Activated T-cell treated with anti-CD3 and anti-CD28 coated beads, Interleukin-2, amount 50 U/mL, for 72 hours (primary cell): ENCODE measurements at regions not wholly inside any gene's neighbourhood (a gene's known extent, or its start where the extent isn't known, plus 50 kb on each side); places are given as distances from the start of the nearest gene placed in this dataset.
A peak's percentile ranks its signal among the peaks of the same experiment; 100 is the strongest.

Experiments used
- ATAC-seq, 2 donors: fragments of 150-1000 bp; cut with Tn5 transposase; replicated peaks in 1 of 2; 2 replicates each; pipeline ENCODE4 v1.10.0; 2021; ENCODE audit warnings: moderate library complexity in 2 of 2, mild to moderate bottlenecking in 1 of 2
- DNase-seq, 2 donors: peaks; one replicate each; pipeline ENCODE4 v3.0.0; 2021 to 2022; ENCODE audit warnings: mixed read lengths in 1 of 2
- H3K27ac Mint-ChIP-seq: one replicate; pipeline ENCODE4 v1.8.0; 2022; ENCODE audit warnings: mild to moderate bottlenecking, moderate library complexity, mixed read lengths
- H3K27me3 Mint-ChIP-seq: one replicate; pipeline ENCODE4 v1.8.0; 2022; ENCODE audit warnings: low read depth, mixed read lengths
- H3K36me3 Mint-ChIP-seq, 2 donors: one replicate each; pipeline ENCODE4 v1.8.0; 2022; ENCODE audit warnings: mixed read lengths in 2 of 2, mild to moderate bottlenecking in 1 of 2; ENCODE audit not compliant: insufficient read depth in 2 of 2
- H3K4me1 Mint-ChIP-seq: one replicate; pipeline ENCODE4 v1.8.0; 2022; ENCODE audit warnings: low read depth, mixed read lengths
- H3K4me3 Mint-ChIP-seq, 2 donors: one replicate each; pipeline ENCODE4 v1.8.0; 2022; ENCODE audit warnings: mild to moderate bottlenecking in 2 of 2, mixed read lengths in 2 of 2, moderate library complexity in 2 of 2
- H3K9me3 Mint-ChIP-seq, 2 donors: one replicate each; pipeline ENCODE4 v1.8.0; 2022; ENCODE audit warnings: mixed read lengths in 2 of 2

DNA sequence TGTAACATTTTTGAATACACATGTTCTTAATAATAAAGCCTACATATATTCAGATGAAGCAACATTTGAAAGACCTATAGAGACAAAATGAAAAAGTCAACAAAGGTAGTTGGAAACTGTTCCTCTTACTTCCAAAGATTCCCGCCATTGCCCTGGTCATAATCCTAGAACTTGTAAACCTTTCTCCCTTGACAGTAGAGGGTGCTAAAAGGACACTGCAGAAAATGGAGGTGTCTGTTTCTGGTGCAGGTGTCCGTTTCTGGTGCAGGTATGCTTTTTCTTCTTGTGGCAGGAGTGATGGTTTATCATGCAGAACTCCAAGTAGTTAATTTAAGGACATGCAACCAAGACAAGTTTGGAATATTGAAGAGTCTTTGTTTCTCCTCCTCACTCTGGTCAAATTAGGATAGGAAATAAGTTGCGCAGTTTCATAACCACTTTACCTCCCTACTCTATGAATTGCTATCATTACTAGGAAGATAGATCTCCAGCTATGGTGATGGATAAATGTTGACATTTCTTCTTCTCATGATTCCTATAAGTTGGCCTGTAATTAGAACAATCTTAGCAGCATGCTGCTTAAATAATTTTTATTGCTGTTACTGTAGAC is 56.0 kb upstream of the FAM174A start:
- Mint-ChIP-seq H3K27ac (no peak overlapping the region), H3K27me3 (no peaks in the 10 kb centered on the region), H3K9me3 (no peaks in the 10 kb centered on the region), H3K36me3 (no peaks in the 10 kb centered on the region), H3K4me3 (no peak overlapping the region), H3K4me1 (no peaks in the 10 kb centered on the region)
- ATAC-seq (no peak), DNase-seq (no peak)

DNA sequence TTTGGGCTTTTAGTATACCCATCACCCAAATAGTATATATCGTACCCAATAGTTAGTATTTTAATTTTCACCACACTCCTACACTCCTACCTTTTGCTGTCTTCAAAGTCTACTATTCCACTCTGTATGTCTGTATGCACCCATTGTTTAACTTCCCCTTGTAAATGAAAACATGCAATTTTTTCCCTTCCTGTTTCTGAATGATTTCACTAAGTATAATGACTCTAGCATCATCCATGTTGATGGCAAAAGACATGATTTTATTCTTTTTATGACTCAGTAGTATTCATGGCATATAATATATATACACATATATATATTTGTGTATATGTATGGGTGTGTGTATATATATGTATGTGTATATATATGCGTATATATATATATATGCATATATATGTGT is 63.1 kb upstream of the FAM174A start:
- Mint-ChIP-seq H3K27ac (no peak overlapping the region), H3K4me1 (no peaks in the 10 kb centered on the region), H3K4me3 (no peak overlapping the region), H3K9me3 (no peaks in the 10 kb centered on the region), H3K27me3 (peaks cover 9% of the 10 kb centered on the region), H3K36me3 (no peaks in the 10 kb centered on the region)
- ATAC-seq: no peak
- no peak for DNase-seq

DNA sequence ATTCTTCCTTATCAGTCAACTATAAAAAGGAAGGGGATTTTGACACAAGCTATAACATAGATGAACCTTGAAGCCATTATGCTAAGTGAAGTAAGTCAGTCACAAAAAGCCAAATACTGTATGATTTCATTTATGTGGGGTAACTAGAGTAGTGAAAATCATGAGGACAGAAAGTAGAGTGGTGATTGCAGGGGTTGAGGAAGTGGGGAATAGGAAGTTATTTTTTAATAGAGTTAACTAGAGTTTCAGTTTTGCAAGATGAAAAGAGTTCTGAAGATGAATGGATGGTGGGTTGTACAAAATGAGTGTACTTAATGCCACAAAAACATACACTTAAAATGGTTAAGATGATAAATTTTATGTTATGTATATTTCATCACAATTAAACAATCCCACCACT is 65.4 kb upstream of the FAM174A start:
- DNase-seq (no peak), ATAC-seq (no peak)
- Mint-ChIP-seq H3K36me3 (no peaks in the 10 kb centered on the region), H3K9me3 (no peaks in the 10 kb centered on the region), H3K4me3 (no peak overlapping the region), H3K27me3 (peaks cover 9% of the 10 kb centered on the region), H3K4me1 (no peaks in the 10 kb centered on the region), H3K27ac (no peak overlapping the region)

GRCh38 chr5:100464418-100464817 is 70.8 kb upstream of the FAM174A start:
- Mint-ChIP-seq H3K27me3 (peaks cover 9% of the 10 kb centered on the region), H3K4me1 (no peaks in the 10 kb centered on the region), H3K9me3 (peaks cover 0 to 3% of the 10 kb centered on the region in 2 donors), H3K27ac (no peak overlapping the region), H3K36me3 (peaks cover 0 to 3% of the 10 kb centered on the region in 2 donors), H3K4me3 (no peak overlapping the region)
- ATAC-seq (no peak), DNase-seq (no peak)

- Mint-ChIP-seq H3K27me3 (no peaks in the 10 kb centered on the region), H3K4me1 (no peaks in the 10 kb centered on the region), H3K27ac (no peak overlapping the region), H3K36me3 (peaks cover 0 to 3% of the 10 kb centered on the region in 2 donors), H3K9me3 (peaks cover 0 to 4% of the 10 kb centered on the region in 2 donors), H3K4me3 (no peak overlapping the region)
- no peak for DNase-seq
- no peak for ATAC-seq
Observed at GRCh38 chr5:100456615-100457014, 78.6 kb upstream of the FAM174A start.

GRCh38 chr5:100452126-100452525 is 83.0 kb upstream of the FAM174A start:
- no peaks in the 10 kb centered on the region for H3K36me3 Mint-ChIP-seq
- H3K27me3 Mint-ChIP-seq: no peaks in the 10 kb centered on the region
- H3K4me3 Mint-ChIP-seq: no peak overlapping the region
- no peaks in the 10 kb centered on the region for H3K4me1 Mint-ChIP-seq
- DNase-seq: no peak
- no peak for ATAC-seq
- no peak overlapping the region for H3K27ac Mint-ChIP-seq
- no peaks in the 10 kb centered on the region for H3K9me3 Mint-ChIP-seq

GRCh38 chr5:100448111-100448528 is 87.1 kb upstream of the FAM174A start:
- no peaks in the 10 kb centered on the region for H3K27me3 Mint-ChIP-seq
- DNase-seq: no peak
- no peaks in the 10 kb centered on the region for H3K36me3 Mint-ChIP-seq
- H3K4me1 Mint-ChIP-seq: peaks cover 5% of the 10 kb centered on the region
- H3K4me3 Mint-ChIP-seq: no peak overlapping the region
- no peak for ATAC-seq
- no peaks in the 10 kb centered on the region for H3K9me3 Mint-ChIP-seq
- no peak overlapping the region for H3K27ac Mint-ChIP-seq

- Mint-ChIP-seq H3K4me3 (no peak overlapping the region), H3K27me3 (no peaks in the 10 kb centered on the region), H3K9me3 (no peaks in the 10 kb centered on the region), H3K27ac (no peak overlapping the region), H3K36me3 (no peaks in the 10 kb centered on the region), H3K4me1 (peaks cover 5% of the 10 kb centered on the region)
- DNase-seq: no peak
- ATAC-seq: no peak
Observed at GRCh38 chr5:100446879-100447430, 88.2 kb upstream of the FAM174A start.

- H3K9me3 Mint-ChIP-seq: no peaks in the 10 kb centered on the region
- peak; percentile 49 to 71 for ATAC-seq
- DNase-seq: peak in 1 of 2 donors; percentile 1
- H3K36me3 Mint-ChIP-seq: no peaks in the 10 kb centered on the region
- H3K4me3 Mint-ChIP-seq: no peak overlapping the region
- no peak overlapping the region for H3K27ac Mint-ChIP-seq
- H3K27me3 Mint-ChIP-seq: no peaks in the 10 kb centered on the region
- H3K4me1 Mint-ChIP-seq: peaks cover 5% of the 10 kb centered on the region
Observed at GRCh38 chr5:100444961-100445360, 90.2 kb upstream of the FAM174A start.

DNA sequence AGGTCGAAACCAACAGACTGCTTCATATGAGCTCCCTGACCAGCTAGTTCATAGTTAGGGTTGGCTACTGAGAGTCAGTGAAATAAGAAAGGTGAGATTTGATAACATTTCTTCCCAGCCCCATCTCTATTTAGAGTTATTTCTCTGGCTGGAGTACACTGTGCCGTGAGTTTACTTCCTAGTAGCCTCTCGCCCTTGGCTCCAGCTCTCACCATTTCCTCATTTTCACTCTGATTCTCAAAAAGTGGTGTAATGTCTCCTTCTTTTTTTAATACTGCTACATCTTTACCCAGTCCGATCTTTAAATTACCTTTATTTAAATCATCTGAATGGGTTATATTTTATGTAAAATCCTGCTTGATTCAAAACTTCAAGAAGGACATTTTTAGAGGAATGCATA is 100.4 kb upstream of the FAM174A start:
- DNase-seq (no peak), ATAC-seq (no peak)
- Mint-ChIP-seq H3K27ac (no peak overlapping the region), H3K27me3 (no peaks in the 10 kb centered on the region), H3K4me1 (no peaks in the 10 kb centered on the region), H3K4me3 (no peak overlapping the region), H3K9me3 (no peaks in the 10 kb centered on the region), H3K36me3 (no peaks in the 10 kb centered on the region)

- no peaks in the 10 kb centered on the region for H3K4me1 Mint-ChIP-seq
- no peak for ATAC-seq
Observed at GRCh38 chr5:100432741-100433140, 102.4 kb upstream of the FAM174A start.

DNA sequence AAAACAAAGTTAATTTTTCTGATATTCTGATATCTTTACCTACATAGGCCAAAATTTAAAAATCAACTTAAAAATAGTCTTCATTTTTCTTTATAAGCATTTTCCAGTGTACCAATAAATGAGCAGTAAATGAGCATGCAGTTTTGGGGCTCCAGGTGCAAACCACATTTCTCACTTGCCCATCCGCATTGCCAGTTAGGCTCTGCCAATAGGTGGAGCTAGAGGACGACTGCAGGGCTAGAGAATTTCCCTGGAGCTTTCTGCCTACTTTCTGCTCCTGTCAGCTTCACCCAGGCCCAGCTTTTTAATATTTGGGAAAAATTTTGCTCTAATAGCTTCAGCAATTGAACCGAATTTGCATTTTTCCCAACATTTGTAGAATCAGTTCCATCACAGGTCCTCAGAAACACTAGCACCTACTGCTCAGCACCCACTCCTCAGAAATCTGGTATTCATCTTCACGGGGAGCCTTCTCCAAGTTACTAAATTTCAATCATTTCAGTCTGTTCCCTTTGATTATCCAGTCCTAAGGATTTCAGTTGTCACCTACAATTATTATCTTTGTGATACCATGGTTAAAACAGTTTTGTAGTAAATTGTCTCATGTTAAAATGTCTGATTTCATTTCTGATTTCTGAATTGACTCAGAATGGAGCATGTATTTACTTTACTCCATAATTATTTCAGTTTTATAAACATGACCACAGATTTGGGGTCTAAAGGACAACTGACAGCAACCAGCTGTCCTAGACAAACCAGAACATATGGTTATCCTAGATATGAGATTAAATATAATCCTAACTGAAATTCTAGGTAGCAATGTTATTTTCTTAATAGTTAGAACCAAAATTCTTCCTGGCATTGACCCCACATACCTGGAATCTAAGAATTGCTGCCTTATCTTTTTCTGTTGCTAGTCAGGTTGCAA is 104.6 kb upstream of the FAM174A start:
- Mint-ChIP-seq H3K36me3 (no peaks in the 10 kb centered on the region), H3K27me3 (no peaks in the 10 kb centered on the region), H3K27ac (no peak overlapping the region), H3K9me3 (no peaks in the 10 kb centered on the region), H3K4me3 (no peak overlapping the region), H3K4me1 (no peaks in the 10 kb centered on the region)
- DNase-seq (peak; percentile 41 to 45), ATAC-seq (no peak)

More at GRCh38 chr5:100432741-100433140, 102.4 kb upstream of the FAM174A start:
- H3K27ac Mint-ChIP-seq: no peak overlapping the region
- no peak for DNase-seq
- no peaks in the 10 kb centered on the region for H3K36me3 Mint-ChIP-seq
- H3K27me3 Mint-ChIP-seq: no peaks in the 10 kb centered on the region
- H3K9me3 Mint-ChIP-seq: no peaks in the 10 kb centered on the region
- H3K4me3 Mint-ChIP-seq: no peak overlapping the region

- H3K27ac Mint-ChIP-seq: no peak overlapping the region
- no peaks in the 10 kb centered on the region for H3K27me3 Mint-ChIP-seq
- no peak for ATAC-seq
- peaks cover 4% of the 10 kb centered on the region in 2 donors for H3K36me3 Mint-ChIP-seq
- no peak overlapping the region for H3K4me3 Mint-ChIP-seq
- H3K9me3 Mint-ChIP-seq: peaks cover 5 to 6% of the 10 kb centered on the region in 2 donors
- DNase-seq: no peak
- H3K4me1 Mint-ChIP-seq: no peaks in the 10 kb centered on the region
Observed at GRCh38 chr5:100424787-100425186, 110.4 kb upstream of the FAM174A start.
